ENCODE measurements at regions not wholly inside any gene's neighbourhood (a gene's known extent, or its start where the extent isn't known, plus 50 kb on each side); places are given as distances from the start of the nearest gene placed in this dataset.

- no peak for TF ChIP-seq CTCF (conservative IDR thresholded peaks at IDR 0.05; ENCODE audit: low read depth in 2 of 2)
- no peak for TF ChIP-seq POLR2AphosphoS5 (IDR thresholded peaks at IDR 0.05; ENCODE audit: low read depth)
- no peak for TF ChIP-seq EZH2 (IDR thresholded peaks at IDR 0.05; ENCODE audit: low read depth, unreplicated experiment)
These were observed 93.7 kb downstream of the MXRA5 start for GRCh38 chrX:3252744-3253143.
